Cardiac muscle cell (in vitro differentiated cells and primary cell): ENCODE measurements at regions not wholly inside any gene's neighbourhood (a gene's known extent, or its start where the extent isn't known, plus 50 kb on each side); places are given as distances from the start of the nearest gene placed in this dataset.

ENCODE experiments used
- DNase-seq, 2 donors: peaks; one replicate each; pipeline versions ENCODE4 v3.0.0 to v3.0.0-alpha.2; 2010 to 2017; ENCODE audit warnings: low read depth in 1 of 2, low spot score in 1 of 2
- H3K27ac ChIP-seq: fragments of 200-600 bp; sonication (generic); 2 replicates; pipeline ENCODE4 v1.5.1; 2016
- H3K27me3 ChIP-seq: fragments of 200-600 bp; sonication (generic); 2 replicates; pipeline ENCODE4 v1.6.0; 2016; ENCODE audit warnings: control low read depth
- H3K36me3 ChIP-seq: fragments of 200-600 bp; sonication (generic); 2 replicates; pipeline ENCODE4 v1.5.1; 2016; ENCODE audit warnings: control low read depth
- H3K4me1 ChIP-seq: fragments of 200-600 bp; sonication (generic); 2 replicates; pipeline ENCODE4 v1.8.1; 2017; ENCODE audit warnings: low read depth, mild to moderate bottlenecking, mixed run types
- H3K4me3 ChIP-seq: fragments of 200-600 bp; sonication (generic); 2 replicates; pipeline ENCODE4 v1.5.1; 2016; ENCODE audit warnings: mild to moderate bottlenecking
- H3K9me3 ChIP-seq: fragments of 200-600 bp; sonication (generic); 2 replicates; pipeline ENCODE4 v1.5.1; 2017; ENCODE audit warnings: low read depth, mild to moderate bottlenecking, control low read depth
- TF ChIP-seq, protein P1 (sequence below): IDR thresholded peaks from 2 replicates; pipeline ENCODE4 v1.5.1; 2012; ENCODE audit warnings: low read depth, mild to moderate bottlenecking, low read length

- no peak for DNase-seq
- Histone ChIP-seq H3K9me3 (no peaks in the 10 kb centered on the region), H3K4me3 (no peak overlapping the region), H3K27me3 (no peaks in the 10 kb centered on the region), H3K27ac (no peak overlapping the region), H3K36me3 (no peaks in the 10 kb centered on the region), H3K4me1 (no peaks in the 10 kb centered on the region)
- TF ChIP-seq, protein P1, sequence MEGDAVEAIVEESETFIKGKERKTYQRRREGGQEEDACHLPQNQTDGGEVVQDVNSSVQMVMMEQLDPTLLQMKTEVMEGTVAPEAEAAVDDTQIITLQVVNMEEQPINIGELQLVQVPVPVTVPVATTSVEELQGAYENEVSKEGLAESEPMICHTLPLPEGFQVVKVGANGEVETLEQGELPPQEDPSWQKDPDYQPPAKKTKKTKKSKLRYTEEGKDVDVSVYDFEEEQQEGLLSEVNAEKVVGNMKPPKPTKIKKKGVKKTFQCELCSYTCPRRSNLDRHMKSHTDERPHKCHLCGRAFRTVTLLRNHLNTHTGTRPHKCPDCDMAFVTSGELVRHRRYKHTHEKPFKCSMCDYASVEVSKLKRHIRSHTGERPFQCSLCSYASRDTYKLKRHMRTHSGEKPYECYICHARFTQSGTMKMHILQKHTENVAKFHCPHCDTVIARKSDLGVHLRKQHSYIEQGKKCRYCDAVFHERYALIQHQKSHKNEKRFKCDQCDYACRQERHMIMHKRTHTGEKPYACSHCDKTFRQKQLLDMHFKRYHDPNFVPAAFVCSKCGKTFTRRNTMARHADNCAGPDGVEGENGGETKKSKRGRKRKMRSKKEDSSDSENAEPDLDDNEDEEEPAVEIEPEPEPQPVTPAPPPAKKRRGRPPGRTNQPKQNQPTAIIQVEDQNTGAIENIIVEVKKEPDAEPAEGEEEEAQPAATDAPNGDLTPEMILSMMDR = no peak
Observed at GRCh38 chr14:62244221-62244620, 482.0 kb downstream of the SNAPC1 start.

- DNase-seq = no peak
- Histone ChIP-seq H3K4me1 (no peaks in the 10 kb centered on the region), H3K9me3 (no peaks in the 10 kb centered on the region), H3K27me3 (no peaks in the 10 kb centered on the region), H3K4me3 (no peak overlapping the region), H3K36me3 (no peaks in the 10 kb centered on the region), H3K27ac (no peak overlapping the region)
- TF ChIP-seq, protein P1 = no peak
Observed at GRCh38 chr14:62247266-62247665, 485.0 kb downstream of the SNAPC1 start.

- no peak for DNase-seq
- Histone ChIP-seq H3K4me1 (no peaks in the 10 kb centered on the region), H3K4me3 (no peak overlapping the region), H3K9me3 (no peaks in the 10 kb centered on the region), H3K36me3 (no peaks in the 10 kb centered on the region), H3K27ac (no peak overlapping the region), H3K27me3 (no peaks in the 10 kb centered on the region)
- TF ChIP-seq, protein P1 = no peak
Observed at GRCh38 chr14:62251237-62251636, 489.0 kb downstream of the SNAPC1 start.

DNA sequence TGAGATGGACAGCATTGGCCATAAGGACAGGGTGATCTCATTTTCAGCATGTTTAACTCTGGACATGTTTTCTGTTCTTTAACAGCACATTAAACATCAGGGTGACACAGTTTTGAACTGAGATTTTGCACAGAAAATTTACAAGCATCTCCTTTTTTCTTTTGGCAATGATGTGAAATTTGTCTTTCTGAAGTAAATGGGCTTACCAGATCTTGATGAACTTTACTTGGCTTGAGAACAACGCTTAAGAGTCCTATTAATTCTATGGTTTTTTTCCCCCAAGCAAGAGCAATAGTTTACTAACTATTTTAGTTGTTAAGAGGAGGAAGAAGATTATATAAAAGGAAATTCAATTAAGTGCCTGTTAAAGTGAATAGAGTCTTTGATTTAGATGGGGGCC, 491.0 kb downstream of the SNAPC1 start:
- H3K4me1 ChIP-seq = no peaks in the 10 kb centered on the region
- no peak overlapping the region for H3K27ac ChIP-seq
- H3K9me3 ChIP-seq = no peaks in the 10 kb centered on the region
- no peaks in the 10 kb centered on the region for H3K36me3 ChIP-seq
- H3K4me3 ChIP-seq = no peak overlapping the region
- TF ChIP-seq, protein P1 = no peak
- no peak for DNase-seq
- H3K27me3 ChIP-seq = no peaks in the 10 kb centered on the region

- no peak overlapping the region for H3K27ac ChIP-seq
- no peak overlapping the region for H3K4me3 ChIP-seq
- no peaks in the 10 kb centered on the region for H3K36me3 ChIP-seq
- no peaks in the 10 kb centered on the region for H3K27me3 ChIP-seq
- TF ChIP-seq, protein P1 = no peak
- H3K9me3 ChIP-seq = no peaks in the 10 kb centered on the region
- H3K4me1 ChIP-seq = no peaks in the 10 kb centered on the region
- peak in 1 of 2 donors; percentile 38 for DNase-seq
Observed at GRCh38 chr14:62253911-62254310, 491.7 kb downstream of the SNAPC1 start.

DNA sequence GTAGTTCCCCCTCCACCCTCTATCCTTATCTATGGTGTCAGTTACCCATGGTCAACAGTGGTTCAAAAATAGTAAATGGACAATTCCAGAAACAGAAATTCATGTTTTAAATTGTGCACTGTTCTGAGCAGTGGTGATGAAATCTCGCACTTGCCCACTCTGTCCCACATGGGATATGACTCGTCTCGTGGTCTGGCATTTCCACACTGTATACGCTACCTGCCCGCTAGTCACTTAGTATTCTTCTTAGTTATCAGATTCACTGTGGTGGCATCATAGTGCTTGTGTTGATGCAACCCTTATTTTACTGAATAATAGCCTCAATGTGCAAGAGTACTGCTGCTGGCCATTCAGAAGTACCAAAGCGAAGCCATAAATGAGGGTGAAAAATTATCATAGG, 507.0 kb downstream of the SNAPC1 start:
- TF ChIP-seq, protein P1 = no peak
- Histone ChIP-seq H3K27ac (no peak overlapping the region), H3K4me1 (no peaks in the 10 kb centered on the region), H3K27me3 (no peaks in the 10 kb centered on the region), H3K36me3 (no peaks in the 10 kb centered on the region), H3K9me3 (no peaks in the 10 kb centered on the region), H3K4me3 (no peak overlapping the region)
- DNase-seq = peak in 1 of 2 donors; percentile 23
